Gastrocnemius medialis (tissue), 4 donors: ENCODE measurements at regions not wholly inside any gene's neighbourhood (a gene's known extent, or its start where the extent isn't known, plus 50 kb on each side); places are given as distances from the start of the nearest gene placed in this dataset.

Experiments used
- POLR2A ChIP-seq, 2 donors: fragments of 450-650 bp; IDR thresholded peaks; one replicate each; pipeline ENCODE4 v1.6.1; 2017; ENCODE audit warnings: antibody characterized with exemption in 2 of 2, mild to moderate bottlenecking in 2 of 2, moderate library complexity in 2 of 2
- TF ChIP-seq, protein P1 (sequence below), 5 experiments: fragments of 450-650 bp in 3 of 5; fragments of 200-600 bp in 2 of 5; sonication (generic) in 2 of 5; IDR thresholded peaks in 4 of 5; conservative IDR thresholded peaks in 1 of 5; 1 replicate in 4 of 5; 2 replicates in 1 of 5; pipeline ENCODE4 v1.5.1; 2016 to 2019; ENCODE audit warnings: antibody characterized with exemption in 5 of 5, mild to moderate bottlenecking in 3 of 5, moderate library complexity in 3 of 5

DNA sequence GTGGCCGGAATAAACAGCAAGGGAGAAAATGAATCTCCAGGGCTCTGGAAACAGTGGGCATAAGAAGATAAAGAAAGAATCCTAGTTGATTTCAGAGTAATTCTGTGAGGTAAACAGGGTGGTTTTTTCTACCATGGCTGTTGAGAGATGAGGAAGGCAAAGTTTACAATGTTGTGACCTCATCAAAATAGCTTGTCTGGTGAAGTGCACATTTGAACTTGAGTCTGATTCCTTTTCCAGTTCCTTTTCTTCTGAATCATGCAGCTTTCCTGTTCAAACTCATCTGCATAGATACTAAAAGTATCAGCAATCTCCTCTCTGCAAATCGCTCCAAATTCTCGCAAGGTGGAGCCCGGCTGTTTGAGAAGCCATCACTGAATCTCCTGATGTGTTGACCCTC, 161.7 kb downstream of the PLPP3 start:
- TF ChIP-seq POLR2A (IDR thresholded peaks at IDR 0.05), result no peak
- TF ChIP-seq, protein P1, sequence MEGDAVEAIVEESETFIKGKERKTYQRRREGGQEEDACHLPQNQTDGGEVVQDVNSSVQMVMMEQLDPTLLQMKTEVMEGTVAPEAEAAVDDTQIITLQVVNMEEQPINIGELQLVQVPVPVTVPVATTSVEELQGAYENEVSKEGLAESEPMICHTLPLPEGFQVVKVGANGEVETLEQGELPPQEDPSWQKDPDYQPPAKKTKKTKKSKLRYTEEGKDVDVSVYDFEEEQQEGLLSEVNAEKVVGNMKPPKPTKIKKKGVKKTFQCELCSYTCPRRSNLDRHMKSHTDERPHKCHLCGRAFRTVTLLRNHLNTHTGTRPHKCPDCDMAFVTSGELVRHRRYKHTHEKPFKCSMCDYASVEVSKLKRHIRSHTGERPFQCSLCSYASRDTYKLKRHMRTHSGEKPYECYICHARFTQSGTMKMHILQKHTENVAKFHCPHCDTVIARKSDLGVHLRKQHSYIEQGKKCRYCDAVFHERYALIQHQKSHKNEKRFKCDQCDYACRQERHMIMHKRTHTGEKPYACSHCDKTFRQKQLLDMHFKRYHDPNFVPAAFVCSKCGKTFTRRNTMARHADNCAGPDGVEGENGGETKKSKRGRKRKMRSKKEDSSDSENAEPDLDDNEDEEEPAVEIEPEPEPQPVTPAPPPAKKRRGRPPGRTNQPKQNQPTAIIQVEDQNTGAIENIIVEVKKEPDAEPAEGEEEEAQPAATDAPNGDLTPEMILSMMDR (IDR thresholded peaks at IDR 0.05 in 4 of 5, conservative IDR thresholded peaks at IDR 0.05 in 1 of 5), result no peak
